ENCODE measurements at regions not wholly inside any gene's neighbourhood (a gene's known extent, or its start where the extent isn't known, plus 50 kb on each side); places are given as distances from the start of the nearest gene placed in this dataset.

- CTCF ChIA-PET: no interaction called here
- H4K8ac ChIP-seq (ENCODE audit: low read depth in 2 of 2, low read length in 2 of 2): no peak overlapping the region
- H3K14ac ChIP-seq (replicated peaks; ENCODE audit: low read depth, low read length): no peak overlapping the region
- H3K79me1 ChIP-seq (ENCODE audit: low read depth in 1 of 2, low read length in 2 of 2): no peaks in the 10 kb centered on the region
- no peak overlapping the region for H2BK15ac ChIP-seq (ENCODE audit: low read depth, low read length)
- H2AK5ac ChIP-seq (ENCODE audit: low read depth, low read length): no peak overlapping the region
- no peak overlapping the region for H3K4ac ChIP-seq (ENCODE audit: low read depth, low read length)
- dilution Hi-C loops (cut with HindIII; ENCODE audit: low sequenced_read_pairs, unreplicated experiment): no loop called here
- H3K4me3 ChIP-seq (ENCODE audit: insufficient read depth, low read depth, low read length): no peak overlapping the region
- no peak overlapping the region for H4K91ac ChIP-seq (ENCODE audit: insufficient read depth, low read depth, low read length)
- no peak for TF ChIP-seq CHD1 (IDR thresholded peaks at IDR 0.05; ENCODE audit: low read depth, low read length)
- POLR2A ChIA-PET (ENCODE audit: unreplicated experiment): no interaction called here
- no peak overlapping the region for H3K56ac ChIP-seq (ENCODE audit: extremely low read depth, insufficient read depth, low read length)
- no peak for ATAC-seq (ENCODE audit: low read depth)
- peaks cover 48% of the 10 kb centered on the region for H3K9me3 ChIP-seq (ENCODE audit: control insufficient read depth, insufficient read depth, low read length)
- H3K4me1 ChIP-seq (ENCODE audit: control insufficient read depth, insufficient read depth, low read length): no peaks in the 10 kb centered on the region
- H2BK5ac ChIP-seq (ENCODE audit: low read depth, low read length, poor library complexity, severe bottlenecking): no peak overlapping the region
- no peak overlapping the region for H2BK120ac ChIP-seq (ENCODE audit: low read depth, low read length)
- no peak overlapping the region for H3K9ac ChIP-seq (ENCODE audit: low read depth, low read length)
- intact Hi-C loops (cut with micrococcal nuclease): no loop called here
- no peak overlapping the region for H2AK9ac ChIP-seq (replicated peaks; ENCODE audit: low read depth, low read length, poor library complexity)
- no peak overlapping the region for H2BK20ac ChIP-seq (ENCODE audit: low read depth, low read length)
- no peaks in the 10 kb centered on the region for H4K20me1 ChIP-seq (ENCODE audit: insufficient read depth, low read length)
- no peak overlapping the region for H3K4me2 ChIP-seq (ENCODE audit: low read depth, low read length)
- no peak overlapping the region for H3K23ac ChIP-seq (ENCODE audit: low read depth, low read length)
- no peaks in the 10 kb centered on the region for H3K9me1 ChIP-seq (ENCODE audit: insufficient read depth, low read length)
- no peak overlapping the region for H4K5ac ChIP-seq (ENCODE audit: low read depth, low read length)
- in situ Hi-C loops (cut with MboI; ENCODE audit: low sequenced_read_pairs): no loop called here
- no peak for DNase-seq
- H3K27ac ChIP-seq (ENCODE audit: insufficient read depth, low read length): no peak overlapping the region
- H3K36me3 ChIP-seq (ENCODE audit: control insufficient read depth, insufficient read depth, low read length): no peaks in the 10 kb centered on the region
- no peak overlapping the region for H3K18ac ChIP-seq (ENCODE audit: low read depth, low read length)
- H2AFZ ChIP-seq (replicated peaks; ENCODE audit: low read length, poor library complexity): no peak overlapping the region
- H3K27me3 ChIP-seq (ENCODE audit: control insufficient read depth, insufficient read depth, low read length): no peaks in the 10 kb centered on the region
- no TSS peak for BruUV-seq (replicated peaks)
These were observed 498.5 kb downstream of the EIPR1 start for GRCh38 chr2:2879071-2879470.
